Lung (tissue), 11 donors: ENCODE measurements at regions not wholly inside any gene's neighbourhood (a gene's known extent, or its start where the extent isn't known, plus 50 kb on each side); places are given as distances from the start of the nearest gene placed in this dataset.

Experiments used
- ATAC-seq: fragments of 200-7000 bp; cut with Tn5 transposase; one replicate; pipeline ENCODE4 v1.9.1; 2020; ENCODE audit warnings: moderate number of reproducible peaks; ENCODE audit not compliant: insufficient read depth, low FRiP score
- DNase-seq, 3 donors: peaks; one replicate each; pipeline ENCODE4 v3.0.0-alpha.2; 2013 to 2017
- H3K27ac ChIP-seq, 2 donors: one replicate each; pipeline ENCODE4 v1.5.1; 2013; ENCODE audit warnings: mild to moderate bottlenecking in 2 of 2, moderate library complexity in 2 of 2, control low read depth in 1 of 2, inconsistent platforms in 1 of 2, low read depth in 1 of 2, low read length in 1 of 2
- H3K27me3 ChIP-seq, 3 donors: one replicate each; pipeline ENCODE4 v1.5.1; 2013; ENCODE audit warnings: low read length in 2 of 3; ENCODE audit not compliant: control insufficient read depth in 3 of 3, insufficient read depth in 3 of 3
- H3K36me3 ChIP-seq, 4 donors: one replicate each; pipeline ENCODE4 v1.5.1; 2013; ENCODE audit warnings: low read length in 4 of 4, mild to moderate bottlenecking in 1 of 4, moderate library complexity in 1 of 4; ENCODE audit not compliant: control insufficient read depth in 4 of 4, insufficient read depth in 4 of 4
- H3K4me1 ChIP-seq, 5 donors: one replicate each; pipeline ENCODE4 v1.5.1; 2013; ENCODE audit warnings: low read length in 5 of 5, mild to moderate bottlenecking in 2 of 5, moderate library complexity in 1 of 5; ENCODE audit not compliant: control insufficient read depth in 5 of 5, insufficient read depth in 5 of 5
- H3K4me3 ChIP-seq: one replicate; pipeline ENCODE4 v1.5.1; 2013; ENCODE audit warnings: mild to moderate bottlenecking, control low read depth, moderate library complexity
- H3K9ac ChIP-seq, 2 donors: one replicate each; pipeline ENCODE4 v1.5.1; 2013; ENCODE audit warnings: low read length in 2 of 2, control low read depth in 1 of 2; ENCODE audit not compliant: insufficient read depth in 1 of 2
- H3K9me3 ChIP-seq, 4 donors: one replicate each; pipeline ENCODE4 v1.5.1; 2013; ENCODE audit warnings: low read length in 3 of 4, mild to moderate bottlenecking in 1 of 4, moderate library complexity in 1 of 4; ENCODE audit not compliant: control insufficient read depth in 4 of 4, insufficient read depth in 3 of 4
- CTCF ChIP-seq: IDR thresholded peaks from 2 replicates; pipeline ENCODE4 v1.5.1; 2012; ENCODE audit warnings: mild to moderate bottlenecking; ENCODE audit errors: control extremely low read depth, extremely low read depth
- WGBS, 2 donors: extraction: QIAGEN DNeasy Blood & Tissue Kit; methylation state at CpG; one replicate each; pipeline ENCODE4 v1.1.7; 2013; 5-methylcytosine and 5-hydroxymethylcytosine counted together
- donor health status: control.
- donor health status: control.
- donor health status: Bipolar disorder and iron deficiency.
- donor health status: healthy.
- donor health status: DM: yes; HTN: yes; CAD: no.

GRCh38 chr7:49624611-49625010 lies 148.8 kb upstream of the VWC2 start:
- TF ChIP-seq CTCF = no peak

GRCh38 chr7:49630513-49630912 lies 142.9 kb upstream of the VWC2 start:
- Histone ChIP-seq H3K9ac (no peak overlapping the region), H3K4me3 (no peak overlapping the region), H3K27ac (peak overlapping the region in 1 of 2 donors; percentile 79), H3K4me1 (peaks cover 0 to 3% (median 0%) of the 10 kb centered on the region in 5 donors), H3K9me3 (peaks cover 0 to 3% (median 0%) of the 10 kb centered on the region in 4 donors), H3K36me3 (no peaks in the 10 kb centered on the region), H3K27me3 (no peaks in the 10 kb centered on the region)
- ATAC-seq = no peak
- 73 to 84% methylated on average over 7 of the region's 7 CpGs for WGBS, 2 donors
- no peak for TF ChIP-seq CTCF
- no peak for DNase-seq

More at GRCh38 chr7:49624611-49625010, 148.8 kb upstream of the VWC2 start:
- ATAC-seq = no peak
- no peak overlapping the region for H3K27ac ChIP-seq
- peaks cover 0 to 4% (median 0%) of the 10 kb centered on the region in 5 donors for H3K4me1 ChIP-seq
- no peaks in the 10 kb centered on the region for H3K36me3 ChIP-seq
- no peak for DNase-seq
- H3K9ac ChIP-seq = no peak overlapping the region
- H3K27me3 ChIP-seq = no peaks in the 10 kb centered on the region
- no peak overlapping the region for H3K4me3 ChIP-seq
- peaks cover 0 to 2% (median 0%) of the 10 kb centered on the region in 4 donors for H3K9me3 ChIP-seq

GRCh38 chr7:49631071-49631815 lies 142.2 kb upstream of the VWC2 start:
- Histone ChIP-seq H3K4me3 (no peak overlapping the region), H3K27ac (peak overlapping the region in 1 of 2 donors; percentile 52), H3K27me3 (no peaks in the 10 kb centered on the region), H3K4me1 (peaks cover 0 to 3% (median 0%) of the 10 kb centered on the region in 5 donors), H3K36me3 (no peaks in the 10 kb centered on the region), H3K9ac (no peak overlapping the region), H3K9me3 (peaks cover 0 to 2% (median 0%) of the 10 kb centered on the region in 4 donors)
- DNase-seq (no peak), ATAC-seq (no peak)
- no peak for TF ChIP-seq CTCF
